ENCODE measurements at regions not wholly inside any gene's neighbourhood (a gene's known extent, or its start where the extent isn't known, plus 50 kb on each side); places are given as distances from the start of the nearest gene placed in this dataset.

DNA sequence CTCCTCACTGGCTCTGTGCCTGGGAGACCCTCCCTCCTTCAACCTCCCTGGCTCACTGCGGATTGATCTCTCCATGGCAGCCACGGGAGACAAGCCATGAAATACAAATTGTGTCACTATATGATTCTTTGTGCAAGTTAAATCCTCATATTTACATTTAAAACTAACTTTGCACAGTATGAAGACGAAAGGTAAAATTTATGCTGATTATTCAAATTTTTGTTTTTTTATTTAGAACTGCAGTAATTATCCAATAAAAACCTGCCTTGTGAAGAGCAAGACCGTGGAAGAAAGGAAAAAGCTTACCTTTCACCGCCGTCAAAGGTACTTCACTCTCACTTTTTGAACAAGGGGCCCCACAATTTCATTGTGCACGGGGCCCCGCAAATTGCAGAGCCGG, 436.9 kb downstream of the EIPR1 start:
- H3K4me3 ChIP-seq, result no peak overlapping the region
- H3K36me3 ChIP-seq (replicated peaks in 1 of 2), result no peaks in the 10 kb centered on the region
- no peak for TF ChIP-seq POLR2A (IDR thresholded peaks at IDR 0.05)
- TF ChIP-seq, protein P1, sequence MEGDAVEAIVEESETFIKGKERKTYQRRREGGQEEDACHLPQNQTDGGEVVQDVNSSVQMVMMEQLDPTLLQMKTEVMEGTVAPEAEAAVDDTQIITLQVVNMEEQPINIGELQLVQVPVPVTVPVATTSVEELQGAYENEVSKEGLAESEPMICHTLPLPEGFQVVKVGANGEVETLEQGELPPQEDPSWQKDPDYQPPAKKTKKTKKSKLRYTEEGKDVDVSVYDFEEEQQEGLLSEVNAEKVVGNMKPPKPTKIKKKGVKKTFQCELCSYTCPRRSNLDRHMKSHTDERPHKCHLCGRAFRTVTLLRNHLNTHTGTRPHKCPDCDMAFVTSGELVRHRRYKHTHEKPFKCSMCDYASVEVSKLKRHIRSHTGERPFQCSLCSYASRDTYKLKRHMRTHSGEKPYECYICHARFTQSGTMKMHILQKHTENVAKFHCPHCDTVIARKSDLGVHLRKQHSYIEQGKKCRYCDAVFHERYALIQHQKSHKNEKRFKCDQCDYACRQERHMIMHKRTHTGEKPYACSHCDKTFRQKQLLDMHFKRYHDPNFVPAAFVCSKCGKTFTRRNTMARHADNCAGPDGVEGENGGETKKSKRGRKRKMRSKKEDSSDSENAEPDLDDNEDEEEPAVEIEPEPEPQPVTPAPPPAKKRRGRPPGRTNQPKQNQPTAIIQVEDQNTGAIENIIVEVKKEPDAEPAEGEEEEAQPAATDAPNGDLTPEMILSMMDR (IDR thresholded peaks at IDR 0.05), result no peak
- intact Hi-C loops (cut with DNase I), result no loop called here
- no peaks in the 10 kb centered on the region for H3K27me3 ChIP-seq
- no peak for DNase-seq
- no peak overlapping the region for H3K27ac ChIP-seq
- no peaks in the 10 kb centered on the region for H3K4me1 ChIP-seq (replicated peaks in 1 of 2)
- WGBS, 4 donors, result 77 to 92% (median 85%) methylated on average over 9 of the region's 9 CpGs
- peaks cover 0 to 3% (median 0%) of the 10 kb centered on the region in 3 donors for H3K9me3 ChIP-seq (replicated peaks in 1 of 3)

DNA sequence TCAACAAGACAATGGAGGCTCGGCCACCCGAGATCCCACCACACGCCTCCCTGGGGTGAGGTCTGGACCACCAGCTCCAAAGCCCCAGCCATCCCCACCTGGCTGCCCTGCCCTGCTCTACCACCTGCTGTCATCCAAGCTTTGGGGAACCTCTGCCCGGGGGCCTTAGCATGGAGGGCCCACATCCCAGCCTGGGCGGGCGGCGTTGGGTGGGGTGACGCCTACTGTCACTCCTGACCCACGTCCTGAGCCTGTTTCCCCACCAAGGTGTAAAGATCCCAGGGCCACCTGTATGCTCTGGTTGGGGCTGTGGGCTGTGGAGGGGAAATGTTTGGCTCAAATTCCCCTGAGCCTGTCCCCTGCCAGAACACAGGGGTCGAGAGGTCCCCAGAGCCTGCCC, 437.6 kb downstream of the EIPR1 start:
- WGBS, 4 donors, result 85 to 93% (median 89%) methylated on average over 2 to 10 of the region's 10 CpGs
- DNase-seq, result no peak

DNA sequence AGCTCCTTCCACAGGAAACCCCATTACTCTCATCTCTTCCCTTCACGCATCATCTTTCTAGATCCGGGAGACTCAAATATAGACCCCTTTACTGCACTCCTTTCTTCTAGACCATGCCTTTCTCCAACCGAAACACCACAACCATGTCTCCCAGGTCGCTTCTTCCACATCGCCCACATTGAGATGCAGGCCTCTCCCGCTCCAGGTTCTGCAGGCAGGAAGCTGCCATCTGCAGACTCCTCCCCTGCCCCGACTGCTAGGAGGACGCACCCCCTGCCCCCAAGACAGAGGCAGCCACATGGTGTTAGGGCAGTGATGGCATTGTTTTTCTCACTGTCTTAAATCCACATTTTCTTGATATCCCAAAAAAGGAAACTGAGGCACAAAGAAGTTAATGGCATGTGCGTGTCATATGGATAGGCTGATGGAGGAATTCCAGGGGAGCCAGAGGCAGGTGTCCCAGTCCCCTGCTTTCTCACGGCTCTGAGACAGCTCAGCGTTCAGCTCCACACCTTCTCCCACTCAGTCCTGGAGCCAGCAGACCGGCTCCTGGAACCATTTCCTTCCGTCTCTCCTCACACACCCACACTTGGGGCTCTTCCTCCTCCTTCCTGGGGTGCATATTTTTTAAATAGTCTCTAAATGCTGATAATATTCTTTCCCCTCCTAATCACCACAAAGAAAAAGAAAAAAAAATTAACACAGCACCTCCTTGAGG, 438.4 kb downstream of the EIPR1 start:
- Histone ChIP-seq H3K4me3 (no peak overlapping the region), H3K27ac (no peak overlapping the region), H3K4me1 (replicated peaks in 1 of 2) (no peaks in the 10 kb centered on the region), H3K36me3 (replicated peaks in 1 of 2) (no peaks in the 10 kb centered on the region), H3K9me3 (replicated peaks in 1 of 3) (no peaks in the 10 kb centered on the region), H3K27me3 (no peaks in the 10 kb centered on the region)
- no peak for DNase-seq
- WGBS, 4 donors, result 83 to 91% (median 88%) methylated on average over 12 to 13 of the region's 13 CpGs
- TF ChIP-seq POLR2A (IDR thresholded peaks at IDR 0.05), result no peak
- TF ChIP-seq, protein P1 (IDR thresholded peaks at IDR 0.05), result no peak
- intact Hi-C loops (cut with DNase I), result no loop called here

More for the DNA sequence above, 437.6 kb downstream of the EIPR1 start:
- H3K9me3 ChIP-seq (replicated peaks in 1 of 3), result peaks cover 0 to 1% (median 0%) of the 10 kb centered on the region in 3 donors
- no peak overlapping the region for H3K27ac ChIP-seq
- H3K4me3 ChIP-seq, result no peak overlapping the region
- H3K27me3 ChIP-seq, result no peaks in the 10 kb centered on the region
- no peak for TF ChIP-seq POLR2A (IDR thresholded peaks at IDR 0.05)
- TF ChIP-seq, protein P1 (IDR thresholded peaks at IDR 0.05), result no peak
- H3K36me3 ChIP-seq (replicated peaks in 1 of 2), result no peaks in the 10 kb centered on the region
- H3K4me1 ChIP-seq (replicated peaks in 1 of 2), result no peaks in the 10 kb centered on the region
- intact Hi-C loops (cut with DNase I), result no loop called here

DNA sequence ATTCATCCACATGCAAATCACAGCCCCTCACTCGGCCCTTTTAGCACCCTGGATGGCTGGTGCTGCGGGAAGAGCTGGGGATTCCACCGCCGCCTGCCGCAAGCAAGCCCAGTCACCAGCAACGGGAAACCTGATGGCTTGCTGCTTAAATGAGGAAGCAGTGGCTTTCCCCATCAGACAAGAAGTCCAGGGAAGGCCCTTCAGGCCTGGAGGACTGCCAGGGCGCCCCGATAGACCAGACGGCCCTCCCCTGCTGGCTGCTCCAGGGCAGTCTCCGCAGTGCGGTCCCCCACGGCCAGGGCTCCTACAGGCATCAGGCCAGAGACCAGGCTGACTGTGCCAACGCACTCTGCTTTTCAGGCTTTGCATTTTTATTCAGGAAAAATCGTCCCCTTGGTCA, 439.1 kb downstream of the EIPR1 start:
- Histone ChIP-seq H3K27me3 (no peaks in the 10 kb centered on the region), H3K4me1 (replicated peaks in 1 of 2) (no peaks in the 10 kb centered on the region), H3K27ac (no peak overlapping the region), H3K9me3 (replicated peaks in 1 of 3) (no peaks in the 10 kb centered on the region), H3K4me3 (no peak overlapping the region), H3K36me3 (replicated peaks in 1 of 2) (no peaks in the 10 kb centered on the region)
- no peak for TF ChIP-seq POLR2A (IDR thresholded peaks at IDR 0.05)
- TF ChIP-seq, protein P1 (IDR thresholded peaks at IDR 0.05), result no peak
- intact Hi-C loops (cut with DNase I), result no loop called here
- 52 to 80% (median 79%) methylated on average over 13 to 14 of the region's 14 CpGs for WGBS, 4 donors
- no peak for DNase-seq
